Amniotic stem cell (primary cell): ENCODE measurements at regions not wholly inside any gene's neighbourhood (a gene's known extent, or its start where the extent isn't known, plus 50 kb on each side); places are given as distances from the start of the nearest gene placed in this dataset.
"Not testable (repeated sequence)": the region's sequence is repeated elsewhere in the genome, so short reads cannot be mapped to it uniquely, and the experiment has no call there.

Experiments used
- DNase-seq: peaks from one replicate; lab custom pipeline; 2025; lab: John Stamatoyannopoulos, UW

- DNase-seq = no peak
Observed at GRCh38 chr4:128758314-128758922, 51.1 kb upstream of the JADE1 start.

GRCh38 chr4:128757712-128758111 lies 51.8 kb upstream of the JADE1 start:
- no peak for DNase-seq

- no peak for DNase-seq
Observed at GRCh38 chr4:128751354-128751753, 58.1 kb upstream of the JADE1 start.

GRCh38 chr4:128741748-128742147 lies 67.8 kb upstream of the JADE1 start:
- not testable (repeated sequence) for DNase-seq

GRCh38 chr4:128737098-128737513 lies 72.4 kb upstream of the JADE1 start:
- DNase-seq = no peak

- no peak for DNase-seq
Observed at GRCh38 chr4:128735714-128736113, 73.8 kb upstream of the JADE1 start.

- DNase-seq = no peak
Observed at GRCh38 chr4:128728190-128728589, 81.3 kb upstream of the JADE1 start.

GRCh38 chr4:128727658-128728057 lies 81.8 kb upstream of the JADE1 start:
- no peak for DNase-seq

DNA sequence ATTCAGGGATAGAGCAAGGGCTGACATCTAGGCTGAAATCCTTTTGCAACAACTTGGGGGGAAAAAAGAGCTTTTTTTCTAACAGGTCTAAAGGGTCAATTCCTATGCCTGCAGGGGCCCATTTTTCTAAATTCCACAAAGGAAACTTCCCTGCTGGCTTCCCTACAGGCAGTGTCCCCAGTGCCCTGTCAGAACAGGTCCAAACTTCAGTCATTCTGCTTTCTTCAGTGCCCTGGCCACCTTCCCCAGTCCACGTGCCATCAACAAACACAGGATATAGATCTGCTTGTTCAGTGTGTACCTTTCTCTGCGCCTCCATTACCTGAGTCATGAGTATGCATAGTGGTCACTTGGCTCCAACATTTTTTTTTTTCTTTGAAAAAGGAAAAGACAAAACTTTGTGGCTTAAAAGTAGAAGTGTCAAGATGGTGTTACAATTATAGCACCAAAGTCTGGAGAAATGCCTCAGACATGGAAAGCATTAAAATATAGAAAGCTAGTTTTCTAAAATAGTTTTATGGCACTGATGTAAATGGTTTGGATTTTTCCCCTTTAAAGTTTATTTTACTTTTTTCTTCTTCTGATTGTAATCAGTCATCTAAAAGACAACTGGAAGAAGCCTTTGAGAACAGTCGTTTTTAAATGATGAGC lies 84.0 kb upstream of the JADE1 start:
- DNase-seq = no peak

- DNase-seq = no peak
Observed at GRCh38 chr4:128722911-128723310, 86.6 kb upstream of the JADE1 start.

- no peak for DNase-seq
Observed at GRCh38 chr4:128721896-128722295, 87.6 kb upstream of the JADE1 start.

GRCh38 chr4:128720270-128720669 lies 89.2 kb upstream of the JADE1 start:
- no peak for DNase-seq

- DNase-seq = no peak
Observed at GRCh38 chr4:128718768-128719167, 90.7 kb upstream of the JADE1 start.

DNA sequence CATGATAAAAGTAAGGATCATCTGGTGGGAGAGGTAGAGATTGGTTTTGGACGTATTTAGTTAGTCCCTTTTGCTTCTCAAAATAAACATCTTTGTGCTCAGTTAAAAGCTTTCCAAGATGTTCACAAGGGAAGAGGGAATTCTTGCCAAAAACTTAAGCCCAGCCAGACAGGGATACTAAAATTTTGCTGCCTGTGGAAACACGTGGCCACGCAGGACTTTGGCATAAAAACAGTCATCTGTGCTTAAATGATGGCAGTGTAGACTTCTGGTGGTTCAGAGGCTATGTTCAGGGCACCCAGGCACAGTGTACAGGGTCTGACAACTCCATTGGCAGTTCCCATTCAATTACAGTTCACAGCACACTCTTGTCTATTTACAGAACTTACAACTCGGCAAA lies 93.2 kb upstream of the JADE1 start:
- no peak for DNase-seq

DNA sequence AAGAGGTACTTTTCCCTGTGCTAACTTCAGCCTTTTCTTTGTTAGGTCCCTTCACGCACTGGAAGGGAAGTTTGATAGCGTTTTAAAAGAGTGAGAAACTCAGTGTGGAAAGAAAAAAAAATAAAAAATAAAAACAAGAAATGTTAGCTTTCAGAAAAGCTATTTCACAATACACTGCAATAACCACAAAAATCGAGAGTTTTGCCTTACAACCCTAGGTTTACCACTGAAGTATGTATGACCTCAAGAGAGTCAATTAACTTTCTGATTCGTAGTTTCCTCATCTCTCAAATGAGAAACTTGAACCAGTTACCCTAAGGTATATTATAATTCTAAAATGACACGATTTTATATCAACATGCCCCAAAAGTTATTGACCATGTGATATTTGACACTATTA lies 93.9 kb upstream of the JADE1 start:
- DNase-seq = no peak

GRCh38 chr4:128711361-128711760 lies 98.1 kb upstream of the JADE1 start:
- DNase-seq = no peak

DNA sequence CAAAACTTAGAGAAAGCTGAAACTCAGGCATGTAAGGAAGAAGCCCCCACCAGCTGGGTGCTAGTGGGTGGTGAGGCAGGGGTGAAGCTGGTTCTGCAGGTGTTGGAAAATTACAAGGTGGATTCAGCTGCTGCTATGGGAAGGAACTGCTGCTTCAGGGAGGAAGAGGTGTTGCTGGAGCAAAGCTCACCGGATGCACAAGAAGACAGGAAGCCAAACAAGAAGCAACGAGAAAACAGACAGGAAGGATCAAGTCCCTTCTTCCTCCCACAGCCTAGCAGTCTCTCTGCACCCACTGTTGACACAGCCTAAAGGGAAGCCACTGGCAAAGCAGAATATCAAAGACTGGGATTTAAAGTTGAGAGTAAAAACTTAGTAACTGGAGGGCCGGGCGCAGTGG lies 100.2 kb upstream of the JADE1 start:
- no peak for DNase-seq

DNA sequence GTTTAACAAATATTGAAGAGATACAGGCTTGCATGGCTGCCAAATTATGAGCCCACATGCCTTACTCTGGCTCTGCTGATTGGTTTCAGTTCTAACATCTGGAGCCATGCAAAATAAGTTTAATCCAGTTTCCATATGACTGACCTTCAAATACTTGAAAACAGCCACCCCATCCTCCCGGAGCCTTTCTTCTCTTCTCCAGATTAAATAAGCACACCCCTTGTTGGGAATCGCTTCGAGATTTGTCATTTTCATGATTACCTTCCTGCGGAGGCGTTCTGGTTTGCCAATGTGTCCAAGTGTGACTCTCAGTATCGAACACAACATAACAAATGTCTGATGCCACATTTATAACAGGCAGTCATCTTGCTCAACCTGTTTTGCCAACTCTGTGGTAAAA lies 101.6 kb upstream of the JADE1 start:
- DNase-seq = no peak

- no peak for DNase-seq
Observed at GRCh38 chr4:128703948-128704347, 105.6 kb upstream of the JADE1 start.

GRCh38 chr4:128700659-128701350 lies 108.7 kb upstream of the JADE1 start:
- DNase-seq = no peak

DNA sequence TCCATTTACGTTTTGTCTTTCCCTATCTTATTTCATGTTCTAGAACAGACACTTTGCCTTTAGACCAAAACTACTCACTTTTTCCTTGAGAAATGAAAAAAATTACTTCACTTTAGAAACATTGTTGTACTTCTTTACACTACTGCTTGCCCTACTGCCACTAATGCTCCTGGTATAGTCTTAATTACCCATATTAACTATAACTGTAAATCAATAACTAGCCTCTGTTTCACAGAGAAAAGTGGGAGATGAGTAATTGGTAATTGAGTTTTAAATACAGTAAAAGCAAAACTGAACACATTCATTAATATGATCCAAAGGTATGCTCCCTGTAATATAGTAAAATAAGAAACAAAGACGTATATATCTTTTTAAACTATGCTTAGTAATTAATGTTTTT lies 111.1 kb upstream of the JADE1 start:
- no peak for DNase-seq

DNA sequence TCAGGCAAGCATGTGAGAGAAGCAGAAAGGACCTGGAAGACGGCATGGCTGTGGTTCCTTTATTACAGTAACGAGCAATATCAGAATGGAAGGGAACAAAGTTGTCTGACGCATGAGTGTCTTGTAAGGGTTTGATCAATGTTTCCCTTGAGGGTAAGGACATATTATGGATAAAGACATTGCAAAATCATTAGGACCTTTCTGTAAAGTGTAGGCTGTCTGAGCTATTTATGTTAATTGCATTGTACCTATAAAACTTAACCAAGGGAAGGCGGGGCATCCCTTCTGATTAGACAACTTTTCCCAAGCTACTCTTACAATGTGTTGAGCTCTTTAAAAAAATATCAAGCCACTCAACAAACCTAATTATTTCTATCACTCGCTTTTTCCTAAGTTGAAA lies 112.2 kb upstream of the JADE1 start:
- no peak for DNase-seq

DNA sequence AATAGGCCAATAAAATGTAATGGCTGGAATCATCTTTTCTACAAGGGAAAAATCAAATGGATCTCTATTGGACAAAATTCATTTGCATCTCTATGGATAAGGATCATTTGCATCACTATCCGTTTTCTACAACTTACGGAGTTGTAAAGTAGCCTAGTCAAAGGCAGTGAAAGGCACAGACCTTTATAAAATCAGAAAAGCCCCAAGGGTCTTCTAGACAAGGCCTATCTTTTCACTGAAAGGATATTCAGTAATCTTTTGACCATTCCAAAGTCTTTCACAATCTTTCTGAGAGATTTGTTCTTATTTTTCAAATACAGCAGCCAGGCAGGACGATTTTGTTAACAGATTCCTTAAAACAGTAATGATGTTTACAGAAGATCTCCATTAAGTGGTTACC lies 119.5 kb upstream of the JADE1 start:
- no peak for DNase-seq
